ENCODE measurements at regions not wholly inside any gene's neighbourhood (a gene's known extent, or its start where the extent isn't known, plus 50 kb on each side); places are given as distances from the start of the nearest gene placed in this dataset.
"Not testable (repeated sequence)": the region's sequence is repeated elsewhere in the genome, so short reads cannot be mapped to it uniquely, and the experiment has no call there.

GRCh38 chr10:111299037-111299436, 222.2 kb downstream of the ADRA2A start:
- Mint-ChIP-seq H3K9me3 (peaks cover 0 to 2% (median 0%) of the 10 kb centered on the region in 8 donors), H3K27me3 (peaks cover 10 to 22% of the 10 kb centered on the region in 2 donors), H3K27ac (no peak overlapping the region), H3K36me3 (peaks cover 0 to 3% of the 10 kb centered on the region in 2 donors), H3K4me3 (no peak overlapping the region), H3K4me1 (peaks cover 0 to 1% (median 0%) of the 10 kb centered on the region in 4 donors)
- CTCF ChIA-PET (ENCODE audit: partially characterized antibody), result no interaction called here
- Histone ChIP-seq H3K4me1 (ENCODE audit: insufficient read depth, low read length) (no peaks in the 10 kb centered on the region), H3K27ac (ENCODE audit: low read depth, low read length) (no peak overlapping the region), H3K4me3 (ENCODE audit: low read length in 2 of 2) (no peak overlapping the region), H3K9me3 (ENCODE audit: control insufficient read depth in 1 of 2, low read length in 2 of 2) (no peaks in the 10 kb centered on the region), H3K36me3 (ENCODE audit: insufficient read depth, low read length) (no peaks in the 10 kb centered on the region), H3K27me3 (ENCODE audit: insufficient read depth, low read length) (no peaks in the 10 kb centered on the region)
- intact Hi-C loops (cut with micrococcal nuclease), result no loop called here
- no peak for DNase-seq
- POLR2A ChIA-PET (ENCODE audit: partially characterized antibody), result no interaction called here

GRCh38 chr10:111303887-111304286, 227.1 kb downstream of the ADRA2A start:
- H3K9me3 Mint-ChIP-seq, result peaks cover 0 to 2% (median 0%) of the 10 kb centered on the region in 8 donors
- H3K27me3 Mint-ChIP-seq, result peaks cover 7 to 12% of the 10 kb centered on the region in 2 donors
- Histone ChIP-seq H3K9me3 (ENCODE audit: control insufficient read depth in 1 of 2, low read length in 2 of 2) (no peaks in the 10 kb centered on the region), H3K4me3 (ENCODE audit: low read length in 2 of 2) (no peak overlapping the region), H3K27me3 (ENCODE audit: insufficient read depth, low read length) (no peaks in the 10 kb centered on the region), H3K27ac (ENCODE audit: low read depth, low read length) (no peak overlapping the region), H3K36me3 (ENCODE audit: insufficient read depth, low read length) (no peaks in the 10 kb centered on the region), H3K4me1 (ENCODE audit: insufficient read depth, low read length) (no peaks in the 10 kb centered on the region)
- POLR2A ChIA-PET (ENCODE audit: partially characterized antibody), result no interaction called here
- H3K36me3 Mint-ChIP-seq, result no peaks in the 10 kb centered on the region
- CTCF ChIA-PET (ENCODE audit: partially characterized antibody), result no interaction called here
- no peak for DNase-seq
- H3K4me1 Mint-ChIP-seq, result no peaks in the 10 kb centered on the region
- no peak overlapping the region for H3K4me3 Mint-ChIP-seq
- no peak overlapping the region for H3K27ac Mint-ChIP-seq
- intact Hi-C loops (cut with micrococcal nuclease), result no loop called here

- no peaks in the 10 kb centered on the region for H3K36me3 Mint-ChIP-seq
- ChIA-PET CTCF (ENCODE audit: partially characterized antibody) (no interaction called here), POLR2A (ENCODE audit: partially characterized antibody) (no interaction called here)
- intact Hi-C loops (cut with micrococcal nuclease), result no loop called here
- no peak overlapping the region for H3K27ac ChIP-seq (ENCODE audit: low read depth, low read length)
- H3K27me3 ChIP-seq (ENCODE audit: insufficient read depth, low read length), result no peaks in the 10 kb centered on the region
- H3K36me3 ChIP-seq (ENCODE audit: insufficient read depth, low read length), result no peaks in the 10 kb centered on the region
- peaks cover 21 to 23% of the 10 kb centered on the region in 2 donors for H3K27me3 Mint-ChIP-seq
- no peaks in the 10 kb centered on the region for H3K4me1 ChIP-seq (ENCODE audit: insufficient read depth, low read length)
- H3K4me1 Mint-ChIP-seq, result peaks cover 0 to 1% (median 0%) of the 10 kb centered on the region in 4 donors
- no peak overlapping the region for H3K4me3 ChIP-seq (ENCODE audit: low read length in 2 of 2)
- no peak for DNase-seq
- H3K27ac Mint-ChIP-seq, result no peak overlapping the region
- no peaks in the 10 kb centered on the region for H3K9me3 ChIP-seq (ENCODE audit: control insufficient read depth in 1 of 2, low read length in 2 of 2)
- H3K9me3 Mint-ChIP-seq, result peaks cover 0 to 4% (median 2%) of the 10 kb centered on the region in 8 donors
- H3K4me3 Mint-ChIP-seq, result no peak overlapping the region
Measured at GRCh38 chr10:111316722-111317212, 239.9 kb downstream of the ADRA2A start.

GRCh38 chr10:111319866-111320265, 243.0 kb downstream of the ADRA2A start:
- H3K27me3 Mint-ChIP-seq, result peaks cover 17 to 24% of the 10 kb centered on the region in 2 donors
- Histone ChIP-seq H3K27ac (ENCODE audit: low read depth, low read length) (no peak overlapping the region), H3K9me3 (ENCODE audit: control insufficient read depth in 1 of 2, low read length in 2 of 2) (no peaks in the 10 kb centered on the region), H3K4me1 (ENCODE audit: insufficient read depth, low read length) (no peaks in the 10 kb centered on the region), H3K4me3 (ENCODE audit: low read length in 2 of 2) (no peak overlapping the region), H3K27me3 (ENCODE audit: insufficient read depth, low read length) (no peaks in the 10 kb centered on the region), H3K36me3 (ENCODE audit: insufficient read depth, low read length) (no peaks in the 10 kb centered on the region)
- no peak for DNase-seq
- peaks cover 0 to 1% (median 0%) of the 10 kb centered on the region in 4 donors for H3K4me1 Mint-ChIP-seq
- H3K4me3 Mint-ChIP-seq, result no peak overlapping the region
- intact Hi-C loops (cut with micrococcal nuclease), result no loop called here
- CTCF ChIA-PET (ENCODE audit: partially characterized antibody), result no interaction called here
- POLR2A ChIA-PET (ENCODE audit: partially characterized antibody), result no interaction called here
- peaks cover 0 to 4% (median 0%) of the 10 kb centered on the region in 8 donors for H3K9me3 Mint-ChIP-seq
- no peak overlapping the region for H3K27ac Mint-ChIP-seq
- H3K36me3 Mint-ChIP-seq, result no peaks in the 10 kb centered on the region

- H3K9me3 Mint-ChIP-seq, result peaks cover 0 to 6% (median 0%) of the 10 kb centered on the region in 8 donors
- no peaks in the 10 kb centered on the region for H3K9me3 ChIP-seq (ENCODE audit: control insufficient read depth in 1 of 2, low read length in 2 of 2)
- no peaks in the 10 kb centered on the region for H3K4me1 Mint-ChIP-seq
- no peak overlapping the region for H3K27ac Mint-ChIP-seq
- ChIA-PET CTCF (ENCODE audit: partially characterized antibody) (no interaction called here), POLR2A (ENCODE audit: partially characterized antibody) (no interaction called here)
- intact Hi-C loops (cut with micrococcal nuclease), result no loop called here
- no peaks in the 10 kb centered on the region for H3K36me3 Mint-ChIP-seq
- no peak overlapping the region for H3K4me3 ChIP-seq (ENCODE audit: low read length in 2 of 2)
- no peaks in the 10 kb centered on the region for H3K36me3 ChIP-seq (ENCODE audit: insufficient read depth, low read length)
- no peak for DNase-seq
- no peak overlapping the region for H3K4me3 Mint-ChIP-seq
- H3K4me1 ChIP-seq (ENCODE audit: insufficient read depth, low read length), result no peaks in the 10 kb centered on the region
- no peak overlapping the region for H3K27ac ChIP-seq (ENCODE audit: low read depth, low read length)
- peaks cover 10 to 18% of the 10 kb centered on the region in 2 donors for H3K27me3 Mint-ChIP-seq
- no peaks in the 10 kb centered on the region for H3K27me3 ChIP-seq (ENCODE audit: insufficient read depth, low read length)
Measured at GRCh38 chr10:111323389-111323966, 246.6 kb downstream of the ADRA2A start.

GRCh38 chr10:111332174-111332573, 255.3 kb downstream of the ADRA2A start:
- DNase-seq; H3K4me3 ChIP-seq (ENCODE audit: low read length in 2 of 2); H3K36me3 Mint-ChIP-seq; H3K36me3 ChIP-seq (ENCODE audit: insufficient read depth, low read length); H3K9me3 ChIP-seq (ENCODE audit: control insufficient read depth in 1 of 2, low read length in 2 of 2); H3K4me1 ChIP-seq (ENCODE audit: insufficient read depth, low read length); CTCF ChIA-PET (ENCODE audit: partially characterized antibody); POLR2A ChIA-PET (ENCODE audit: partially characterized antibody); H3K27me3 Mint-ChIP-seq; H3K27me3 ChIP-seq (ENCODE audit: insufficient read depth, low read length); H3K27ac Mint-ChIP-seq; intact Hi-C loops (cut with micrococcal nuclease); H3K4me1 Mint-ChIP-seq; H3K4me3 Mint-ChIP-seq; H3K9me3 Mint-ChIP-seq; H3K27ac ChIP-seq (ENCODE audit: low read depth, low read length): not testable (repeated sequence)

- no peak overlapping the region for H3K4me3 Mint-ChIP-seq
- no peaks in the 10 kb centered on the region for H3K4me1 ChIP-seq (ENCODE audit: insufficient read depth, low read length)
- peaks cover 0 to 2% of the 10 kb centered on the region in 2 donors for H3K36me3 Mint-ChIP-seq
- CTCF ChIA-PET (ENCODE audit: partially characterized antibody), result interaction anchor here (1.3 kb wide), 1 partner anchor 11 kb away, joined by 3 read pairs; no protein-coding TSS in a partner anchor
- no peak overlapping the region for H3K4me3 ChIP-seq (ENCODE audit: low read length in 2 of 2)
- H3K4me1 Mint-ChIP-seq, result no peaks in the 10 kb centered on the region
- intact Hi-C loops (cut with micrococcal nuclease), result no loop called here
- H3K36me3 ChIP-seq (ENCODE audit: insufficient read depth, low read length), result no peaks in the 10 kb centered on the region
- H3K27me3 Mint-ChIP-seq, result peaks cover 5% of the 10 kb centered on the region in 2 donors
- H3K27ac Mint-ChIP-seq, result no peak overlapping the region
- DNase-seq, result no peak
- peaks cover 0 to 3% of the 10 kb centered on the region in 2 donors for H3K9me3 ChIP-seq (ENCODE audit: control insufficient read depth in 1 of 2, low read length in 2 of 2)
- H3K27ac ChIP-seq (ENCODE audit: low read depth, low read length), result no peak overlapping the region
- POLR2A ChIA-PET (ENCODE audit: partially characterized antibody), result no interaction called here
- no peaks in the 10 kb centered on the region for H3K27me3 ChIP-seq (ENCODE audit: insufficient read depth, low read length)
- H3K9me3 Mint-ChIP-seq, result peaks cover 2 to 18% (median 15%) of the 10 kb centered on the region in 8 donors
Measured at GRCh38 chr10:111335826-111336225, 259.0 kb downstream of the ADRA2A start.
